Kidney (tissue), 13 donors: ENCODE measurements at regions not wholly inside any gene's neighbourhood (a gene's known extent, or its start where the extent isn't known, plus 50 kb on each side); places are given as distances from the start of the nearest gene placed in this dataset.

Source experiments
- DNase-seq, 5 donors: peaks; one replicate each; pipeline ENCODE4 v3.0.0-alpha.2; 2013 to 2020
- FAIRE-seq: peaks from 2 replicates; lab custom pipeline; 2012; peaks lifted over from hg19 to GRCh38; lab: Jason Lieb, UNC
- H3K27ac ChIP-seq, 2 donors: one replicate each; pipeline ENCODE4 v1.7.0; 2013; ENCODE audit warnings: low read depth in 2 of 2, low read length in 2 of 2, inconsistent platforms in 1 of 2
- H3K27me3 ChIP-seq: one replicate; pipeline ENCODE4 v1.7.1; 2013; ENCODE audit warnings: low read length, inconsistent platforms; ENCODE audit not compliant: control insufficient read depth, insufficient read depth
- H3K36me3 ChIP-seq, 3 donors: one replicate each; pipeline versions ENCODE4 v1.7.0 to v1.7.1; 2013; ENCODE audit warnings: low read length in 3 of 3, control low read depth in 1 of 3, inconsistent platforms in 1 of 3; ENCODE audit not compliant: insufficient read depth in 3 of 3, control insufficient read depth in 2 of 3
- H3K4me1 ChIP-seq, 3 donors: one replicate each; pipeline versions ENCODE4 v1.7.0 to v1.7.1; 2013; ENCODE audit warnings: low read length in 3 of 3, inconsistent platforms in 1 of 3, low read depth in 1 of 3; ENCODE audit not compliant: control insufficient read depth in 2 of 3, insufficient read depth in 2 of 3
- H3K4me3 ChIP-seq, 3 donors: one replicate each; pipeline versions ENCODE4 v1.7.0 to v1.8.1; 2013; ENCODE audit warnings: low read length in 3 of 3, control low read depth in 1 of 3, inconsistent platforms in 1 of 3
- H3K9ac ChIP-seq, 3 donors: one replicate each; pipeline versions ENCODE4 v1.7.0 to v1.7.1; 2013; ENCODE audit warnings: low read length in 3 of 3, control low read depth in 1 of 3, inconsistent platforms in 1 of 3
- H3K9me3 ChIP-seq, 3 donors: one replicate each; pipeline versions ENCODE4 v1.7.0 to v1.7.1; 2013; ENCODE audit warnings: low read length in 3 of 3, control low read depth in 1 of 3, inconsistent platforms in 1 of 3; ENCODE audit not compliant: control insufficient read depth in 2 of 3, insufficient read depth in 1 of 3
- intact Hi-C: fragments of 100-400 bp; cut with DNase I; formaldehyde crosslinking; loops from one replicate; pipeline ENCODE4 v1.11.1; 2022
- TF ChIP-seq, protein P1 (sequence below): IDR thresholded peaks from 3 replicates; pipeline ENCODE4 v1.5.1; 2012; ENCODE audit warnings: mild to moderate bottlenecking, moderate library complexity, borderline replicate concordance; ENCODE audit not compliant: insufficient read depth; ENCODE audit errors: extremely low read depth
- donor health status: control.
- donor health status: control.
- donor health status: control.
- donor health status: control.
- donor health status: control.
- donor health status: DM: yes; HTN: yes; CAD: no.
- donor health status: Normal renal cell carcinoma (clear cell type).

DNA sequence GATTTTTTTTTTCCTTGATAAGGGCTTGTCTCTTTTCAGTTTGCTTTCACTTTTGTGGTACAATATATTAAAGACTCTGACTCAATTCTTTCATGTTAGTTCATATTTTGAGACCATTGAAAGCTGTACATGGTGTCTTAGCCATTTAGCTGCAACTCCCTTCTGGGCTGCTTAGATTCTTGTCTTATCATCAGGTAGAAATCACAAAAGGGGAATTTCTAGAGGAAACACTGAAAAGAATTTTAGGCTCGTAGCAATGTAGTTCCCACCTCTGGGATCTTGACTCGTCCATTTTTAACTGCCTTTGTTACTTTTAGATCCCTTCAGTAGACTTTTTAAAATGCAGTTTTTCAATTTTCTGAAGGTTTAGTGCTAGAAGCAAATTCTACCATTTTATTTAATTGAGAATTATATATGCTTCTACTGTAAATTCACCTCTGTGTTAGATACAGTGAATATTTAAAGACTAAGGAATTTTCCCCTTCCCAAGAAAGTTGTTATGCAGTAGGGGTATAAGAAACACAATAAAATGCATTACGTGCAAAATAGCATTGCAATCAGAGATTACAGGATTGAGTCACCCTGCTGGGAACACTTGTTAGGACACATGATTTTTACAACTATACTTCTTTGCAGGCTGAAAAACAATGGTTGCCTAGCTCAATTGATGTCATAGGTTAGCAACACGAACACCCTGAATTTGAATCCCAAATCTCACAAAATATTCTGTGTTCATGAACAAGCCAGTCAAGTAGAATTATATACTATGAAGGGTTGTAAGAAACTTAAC, 772.7 kb downstream of the PDCD6IP start:
- no peak overlapping the region for H3K9ac ChIP-seq
- TF ChIP-seq, protein P1, sequence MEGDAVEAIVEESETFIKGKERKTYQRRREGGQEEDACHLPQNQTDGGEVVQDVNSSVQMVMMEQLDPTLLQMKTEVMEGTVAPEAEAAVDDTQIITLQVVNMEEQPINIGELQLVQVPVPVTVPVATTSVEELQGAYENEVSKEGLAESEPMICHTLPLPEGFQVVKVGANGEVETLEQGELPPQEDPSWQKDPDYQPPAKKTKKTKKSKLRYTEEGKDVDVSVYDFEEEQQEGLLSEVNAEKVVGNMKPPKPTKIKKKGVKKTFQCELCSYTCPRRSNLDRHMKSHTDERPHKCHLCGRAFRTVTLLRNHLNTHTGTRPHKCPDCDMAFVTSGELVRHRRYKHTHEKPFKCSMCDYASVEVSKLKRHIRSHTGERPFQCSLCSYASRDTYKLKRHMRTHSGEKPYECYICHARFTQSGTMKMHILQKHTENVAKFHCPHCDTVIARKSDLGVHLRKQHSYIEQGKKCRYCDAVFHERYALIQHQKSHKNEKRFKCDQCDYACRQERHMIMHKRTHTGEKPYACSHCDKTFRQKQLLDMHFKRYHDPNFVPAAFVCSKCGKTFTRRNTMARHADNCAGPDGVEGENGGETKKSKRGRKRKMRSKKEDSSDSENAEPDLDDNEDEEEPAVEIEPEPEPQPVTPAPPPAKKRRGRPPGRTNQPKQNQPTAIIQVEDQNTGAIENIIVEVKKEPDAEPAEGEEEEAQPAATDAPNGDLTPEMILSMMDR, result no peak

DNA sequence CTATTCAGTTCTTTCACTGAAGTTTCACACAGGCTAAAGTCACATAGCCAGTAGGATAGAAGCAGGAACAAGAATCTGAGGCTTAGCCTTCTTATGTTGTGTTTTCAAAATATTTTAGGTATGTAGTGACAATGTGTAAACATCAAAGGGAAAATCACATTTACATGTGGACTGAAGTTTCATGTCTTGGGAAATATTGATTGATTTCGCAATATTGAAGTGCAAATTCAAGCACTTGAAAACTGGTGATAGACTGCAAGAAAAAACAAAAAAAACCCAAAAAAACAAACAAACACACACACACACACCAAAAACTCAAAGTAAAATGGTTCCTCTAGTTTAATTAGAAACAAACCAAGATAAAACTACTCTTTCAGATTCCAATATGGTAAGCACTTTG, 773.3 kb downstream of the PDCD6IP start:
- H3K9me3 ChIP-seq, result no peaks in the 10 kb centered on the region
- H3K9ac ChIP-seq, result no peak overlapping the region
- no peak overlapping the region for H3K4me3 ChIP-seq
- H3K36me3 ChIP-seq, result no peaks in the 10 kb centered on the region
- TF ChIP-seq, protein P1, result no peak
- H3K27me3 ChIP-seq, result no peaks in the 10 kb centered on the region
- no peaks in the 10 kb centered on the region for H3K4me1 ChIP-seq
- no peak overlapping the region for H3K27ac ChIP-seq
- intact Hi-C loops, result no loop called here
- FAIRE-seq, result no peak
- DNase-seq, result no peak

More for the DNA sequence above, 772.7 kb downstream of the PDCD6IP start:
- intact Hi-C loops, result no loop called here
- no peak for DNase-seq
- no peak for FAIRE-seq
- Histone ChIP-seq H3K27ac (no peak overlapping the region), H3K4me3 (no peak overlapping the region), H3K27me3 (no peaks in the 10 kb centered on the region), H3K4me1 (no peaks in the 10 kb centered on the region), H3K36me3 (no peaks in the 10 kb centered on the region), H3K9me3 (no peaks in the 10 kb centered on the region)

- Histone ChIP-seq H3K36me3 (no peaks in the 10 kb centered on the region), H3K4me3 (no peak overlapping the region), H3K4me1 (no peaks in the 10 kb centered on the region), H3K9ac (no peak overlapping the region), H3K27ac (no peak overlapping the region), H3K27me3 (no peaks in the 10 kb centered on the region), H3K9me3 (no peaks in the 10 kb centered on the region)
- DNase-seq, result no peak
- TF ChIP-seq, protein P1, result no peak
- FAIRE-seq, result no peak
- intact Hi-C loops, result no loop called here
Measured at GRCh38 chr3:34575776-34576175, 777.3 kb downstream of the PDCD6IP start.

DNA sequence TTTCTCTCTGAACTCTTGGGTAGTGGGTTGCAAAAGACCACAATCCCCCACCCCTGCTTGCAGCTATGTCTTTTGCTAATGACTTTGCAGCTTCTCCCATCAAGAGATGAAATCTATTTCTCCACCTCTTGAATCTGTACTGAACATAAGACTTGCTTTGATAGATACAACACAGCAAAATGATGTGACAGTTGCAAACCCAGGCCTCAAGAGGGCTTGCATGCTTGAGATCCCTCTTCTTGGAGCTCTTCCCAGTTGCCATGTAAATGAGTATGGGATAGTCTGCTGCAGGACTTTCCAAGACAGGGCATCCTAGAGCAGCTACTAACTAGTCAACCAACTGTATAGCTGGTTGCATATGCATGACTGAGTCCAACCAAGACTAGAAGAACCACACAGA, 783.6 kb downstream of the PDCD6IP start:
- H3K27ac ChIP-seq, result no peak overlapping the region

More for the DNA sequence above, 783.6 kb downstream of the PDCD6IP start:
- intact Hi-C loops, result no loop called here
- TF ChIP-seq, protein P1, result no peak
- Histone ChIP-seq H3K9me3 (no peaks in the 10 kb centered on the region), H3K36me3 (no peaks in the 10 kb centered on the region), H3K27me3 (no peaks in the 10 kb centered on the region), H3K4me1 (no peaks in the 10 kb centered on the region), H3K4me3 (no peak overlapping the region), H3K9ac (no peak overlapping the region)
- DNase-seq (no peak), FAIRE-seq (no peak)
